ENCODE measurements at regions not wholly inside any gene's neighbourhood (a gene's known extent, or its start where the extent isn't known, plus 50 kb on each side); places are given as distances from the start of the nearest gene placed in this dataset.
"Not testable (repeated sequence)": the region's sequence is repeated elsewhere in the genome, so short reads cannot be mapped to it uniquely, and the experiment has no call there.

GRCh38 chr14:105663818-105664596, 137.6 kb downstream of the TMEM121 start:
- peaks cover 5 to 14% of the 10 kb centered on the region in 2 donors for H3K4me1 ChIP-seq (ENCODE audit: control insufficient read depth in 2 of 2, insufficient read depth in 2 of 2, low read length in 1 of 2)
- not testable (repeated sequence) for H3K27me3 ChIP-seq (ENCODE audit: control insufficient read depth in 1 of 2, insufficient read depth in 2 of 2, low read length in 2 of 2); H3K36me3 ChIP-seq (ENCODE audit: control insufficient read depth in 2 of 2, insufficient read depth in 2 of 2, low read length in 1 of 2); H3K9me3 ChIP-seq (ENCODE audit: control insufficient read depth in 2 of 2, insufficient read depth in 1 of 2, low read depth in 1 of 2, low read length in 1 of 2); H3K4me3 ChIP-seq (ENCODE audit: low read depth in 1 of 2, low read length in 2 of 2)
- peak overlapping the region in 1 of 2 donors; percentile 33 for H3K27ac ChIP-seq (ENCODE audit: low read depth in 2 of 2, low read length in 1 of 2)
- WGBS, 2 donors, result 52 to 66% methylated on average over 11 to 24 of the region's 27 CpGs

- Histone ChIP-seq H3K27ac (ENCODE audit: low read depth in 2 of 2, low read length in 1 of 2) (no peak overlapping the region), H3K4me1 (ENCODE audit: control insufficient read depth in 2 of 2, insufficient read depth in 2 of 2, low read length in 1 of 2) (peaks cover 5 to 14% of the 10 kb centered on the region in 2 donors), H3K36me3 (ENCODE audit: control insufficient read depth in 2 of 2, insufficient read depth in 2 of 2, low read length in 1 of 2) (no peaks in the 10 kb centered on the region), H3K27me3 (ENCODE audit: control insufficient read depth in 1 of 2, insufficient read depth in 2 of 2, low read length in 2 of 2) (no peaks in the 10 kb centered on the region), H3K9me3 (ENCODE audit: control insufficient read depth in 2 of 2, insufficient read depth in 1 of 2, low read depth in 1 of 2, low read length in 1 of 2) (no peaks in the 10 kb centered on the region), H3K4me3 (ENCODE audit: low read depth in 1 of 2, low read length in 2 of 2) (no peak overlapping the region)
- WGBS, 2 donors, result 49 to 74% methylated on average over 4 of the region's 4 CpGs
These were observed 138.3 kb downstream of the TMEM121 start for GRCh38 chr14:105664691-105665090.

- WGBS, 2 donors, result 74 to 77% methylated on average over 9 of the region's 9 CpGs
- no peak overlapping the region for H3K4me3 ChIP-seq (ENCODE audit: low read depth in 1 of 2, low read length in 2 of 2)
- H3K27ac ChIP-seq (ENCODE audit: low read depth in 2 of 2, low read length in 1 of 2), result no peak overlapping the region
- H3K36me3 ChIP-seq (ENCODE audit: control insufficient read depth in 2 of 2, insufficient read depth in 2 of 2, low read length in 1 of 2), result no peaks in the 10 kb centered on the region
- no peaks in the 10 kb centered on the region for H3K27me3 ChIP-seq (ENCODE audit: control insufficient read depth in 1 of 2, insufficient read depth in 2 of 2, low read length in 2 of 2)
- peaks cover 5 to 10% of the 10 kb centered on the region in 2 donors for H3K4me1 ChIP-seq (ENCODE audit: control insufficient read depth in 2 of 2, insufficient read depth in 2 of 2, low read length in 1 of 2)
- no peaks in the 10 kb centered on the region for H3K9me3 ChIP-seq (ENCODE audit: control insufficient read depth in 2 of 2, insufficient read depth in 1 of 2, low read depth in 1 of 2, low read length in 1 of 2)
These were observed 139.0 kb downstream of the TMEM121 start for GRCh38 chr14:105665247-105665950.

- Histone ChIP-seq H3K27ac (ENCODE audit: low read depth in 2 of 2, low read length in 1 of 2) (no peak overlapping the region), H3K36me3 (ENCODE audit: control insufficient read depth in 2 of 2, insufficient read depth in 2 of 2, low read length in 1 of 2) (no peaks in the 10 kb centered on the region), H3K4me3 (ENCODE audit: low read depth in 1 of 2, low read length in 2 of 2) (no peak overlapping the region), H3K27me3 (ENCODE audit: control insufficient read depth in 1 of 2, insufficient read depth in 2 of 2, low read length in 2 of 2) (no peaks in the 10 kb centered on the region), H3K9me3 (ENCODE audit: control insufficient read depth in 2 of 2, insufficient read depth in 1 of 2, low read depth in 1 of 2, low read length in 1 of 2) (no peaks in the 10 kb centered on the region), H3K4me1 (ENCODE audit: control insufficient read depth in 2 of 2, insufficient read depth in 2 of 2, low read length in 1 of 2) (peaks cover 5 to 6% of the 10 kb centered on the region in 2 donors)
- 85 to 86% methylated on average over 6 of the region's 6 CpGs for WGBS, 2 donors
These were observed 139.5 kb downstream of the TMEM121 start for GRCh38 chr14:105665951-105666277.

GRCh38 chr14:105666420-105666819, 140.0 kb downstream of the TMEM121 start:
- Histone ChIP-seq H3K27ac (ENCODE audit: low read depth in 2 of 2, low read length in 1 of 2) (no peak overlapping the region), H3K4me1 (ENCODE audit: control insufficient read depth in 2 of 2, insufficient read depth in 2 of 2, low read length in 1 of 2) (peaks cover 5 to 6% of the 10 kb centered on the region in 2 donors), H3K27me3 (ENCODE audit: control insufficient read depth in 1 of 2, insufficient read depth in 2 of 2, low read length in 2 of 2) (no peaks in the 10 kb centered on the region), H3K9me3 (ENCODE audit: control insufficient read depth in 2 of 2, insufficient read depth in 1 of 2, low read depth in 1 of 2, low read length in 1 of 2) (no peaks in the 10 kb centered on the region), H3K36me3 (ENCODE audit: control insufficient read depth in 2 of 2, insufficient read depth in 2 of 2, low read length in 1 of 2) (no peaks in the 10 kb centered on the region), H3K4me3 (ENCODE audit: low read depth in 1 of 2, low read length in 2 of 2) (no peak overlapping the region)
- WGBS, 2 donors, result 81 to 82% methylated on average over 6 of the region's 6 CpGs

- not testable (repeated sequence) for H3K9me3 ChIP-seq (ENCODE audit: control insufficient read depth in 2 of 2, insufficient read depth in 1 of 2, low read depth in 1 of 2, low read length in 1 of 2); H3K36me3 ChIP-seq (ENCODE audit: control insufficient read depth in 2 of 2, insufficient read depth in 2 of 2, low read length in 1 of 2); H3K27me3 ChIP-seq (ENCODE audit: control insufficient read depth in 1 of 2, insufficient read depth in 2 of 2, low read length in 2 of 2); H3K4me3 ChIP-seq (ENCODE audit: low read depth in 1 of 2, low read length in 2 of 2); H3K27ac ChIP-seq (ENCODE audit: low read depth in 2 of 2, low read length in 1 of 2); H3K4me1 ChIP-seq (ENCODE audit: control insufficient read depth in 2 of 2, insufficient read depth in 2 of 2, low read length in 1 of 2)
- WGBS, 2 donors, result 86% methylated on average over 23 to 28 of the region's 29 CpGs
These were observed 140.7 kb downstream of the TMEM121 start for GRCh38 chr14:105666991-105667662.

- not testable (repeated sequence) for H3K36me3 ChIP-seq (ENCODE audit: control insufficient read depth in 2 of 2, insufficient read depth in 2 of 2, low read length in 1 of 2); H3K27me3 ChIP-seq (ENCODE audit: control insufficient read depth in 1 of 2, insufficient read depth in 2 of 2, low read length in 2 of 2); H3K27ac ChIP-seq (ENCODE audit: low read depth in 2 of 2, low read length in 1 of 2); H3K4me1 ChIP-seq (ENCODE audit: control insufficient read depth in 2 of 2, insufficient read depth in 2 of 2, low read length in 1 of 2); H3K4me3 ChIP-seq (ENCODE audit: low read depth in 1 of 2, low read length in 2 of 2); H3K9me3 ChIP-seq (ENCODE audit: control insufficient read depth in 2 of 2, insufficient read depth in 1 of 2, low read depth in 1 of 2, low read length in 1 of 2)
- 79 to 83% methylated on average over 5 of the region's 13 CpGs for WGBS, 2 donors
These were observed 141.3 kb downstream of the TMEM121 start for GRCh38 chr14:105667663-105668020.

GRCh38 chr14:105668021-105668420, 141.6 kb downstream of the TMEM121 start:
- not testable (repeated sequence) for H3K9me3 ChIP-seq (ENCODE audit: control insufficient read depth in 2 of 2, insufficient read depth in 1 of 2, low read depth in 1 of 2, low read length in 1 of 2); H3K4me1 ChIP-seq (ENCODE audit: control insufficient read depth in 2 of 2, insufficient read depth in 2 of 2, low read length in 1 of 2); H3K4me3 ChIP-seq (ENCODE audit: low read depth in 1 of 2, low read length in 2 of 2); H3K27ac ChIP-seq (ENCODE audit: low read depth in 2 of 2, low read length in 1 of 2); H3K36me3 ChIP-seq (ENCODE audit: control insufficient read depth in 2 of 2, insufficient read depth in 2 of 2, low read length in 1 of 2); H3K27me3 ChIP-seq (ENCODE audit: control insufficient read depth in 1 of 2, insufficient read depth in 2 of 2, low read length in 2 of 2)
- WGBS, 2 donors, result 82 to 87% methylated on average over 21 of the region's 22 CpGs

- H3K27ac ChIP-seq (ENCODE audit: low read depth in 2 of 2, low read length in 1 of 2); H3K36me3 ChIP-seq (ENCODE audit: control insufficient read depth in 2 of 2, insufficient read depth in 2 of 2, low read length in 1 of 2); H3K27me3 ChIP-seq (ENCODE audit: control insufficient read depth in 1 of 2, insufficient read depth in 2 of 2, low read length in 2 of 2); H3K4me3 ChIP-seq (ENCODE audit: low read depth in 1 of 2, low read length in 2 of 2); H3K9me3 ChIP-seq (ENCODE audit: control insufficient read depth in 2 of 2, insufficient read depth in 1 of 2, low read depth in 1 of 2, low read length in 1 of 2); H3K4me1 ChIP-seq (ENCODE audit: control insufficient read depth in 2 of 2, insufficient read depth in 2 of 2, low read length in 1 of 2): not testable (repeated sequence)
- 90 to 93% methylated on average over 29 of the region's 29 CpGs for WGBS, 2 donors
These were observed 142.3 kb downstream of the TMEM121 start for GRCh38 chr14:105668471-105669230.
